ENCODE measurements at regions not wholly inside any gene's neighbourhood (a gene's known extent, or its start where the extent isn't known, plus 50 kb on each side); places are given as distances from the start of the nearest gene placed in this dataset.

- intact Hi-C loops (cut with DNase I): no loop called here
- no peak for DNase-seq
These were observed 51.0 kb upstream of the RGS8 start for GRCh38 chr1:182735343-182735742.

- intact Hi-C loops (cut with DNase I): no loop called here
- peak in 1 of 42 donors; percentile 3 for DNase-seq
These were observed 50.0 kb upstream of the NPL start for GRCh38 chr1:182739545-182739944.

Measured in head of caudate nucleus (tissue), 42 donors.